ENCODE measurements at regions not wholly inside any gene's neighbourhood (a gene's known extent, or its start where the extent isn't known, plus 50 kb on each side); places are given as distances from the start of the nearest gene placed in this dataset.
"Not testable (repeated sequence)": the region's sequence is repeated elsewhere in the genome, so short reads cannot be mapped to it uniquely, and the experiment has no call there.

GRCh38 chr15:79756365-79756764 is 140.4 kb downstream of the MTHFS start:
- no peak for DNase-seq (ENCODE audit: low read depth)

- DNase-seq (ENCODE audit: low read depth) = no peak
These were observed 131.7 kb downstream of the MTHFS start for GRCh38 chr15:79765081-79765480.

- peak; percentile 15 for DNase-seq (ENCODE audit: low read depth)
These were observed 127.7 kb downstream of the MTHFS start for GRCh38 chr15:79769069-79769481.

- DNase-seq (ENCODE audit: low read depth) = no peak
These were observed 126.7 kb downstream of the MTHFS start for GRCh38 chr15:79769933-79770759.

- no peak for DNase-seq (ENCODE audit: low read depth)
These were observed 123.7 kb downstream of the MTHFS start for GRCh38 chr15:79773128-79773527.

- DNase-seq (ENCODE audit: low read depth) = no peak
These were observed 121.0 kb downstream of the MTHFS start for GRCh38 chr15:79775821-79776220.

- DNase-seq (ENCODE audit: low read depth) = no peak
These were observed 118.9 kb downstream of the MTHFS start for GRCh38 chr15:79777916-79778315.

- DNase-seq (ENCODE audit: low read depth) = no peak
These were observed 118.3 kb downstream of the MTHFS start for GRCh38 chr15:79778378-79778990.

- no peak for DNase-seq (ENCODE audit: low read depth)
These were observed 117.1 kb downstream of the MTHFS start for GRCh38 chr15:79779746-79780145.

- DNase-seq (ENCODE audit: low read depth) = not testable (repeated sequence)
These were observed 114.5 kb downstream of the MTHFS start for GRCh38 chr15:79782307-79782706.
